Effector memory CD8-positive, alpha-beta T cell (primary cell): ENCODE measurements at regions not wholly inside any gene's neighbourhood (a gene's known extent, or its start where the extent isn't known, plus 50 kb on each side); places are given as distances from the start of the nearest gene placed in this dataset.
"Not testable (repeated sequence)": the region's sequence is repeated elsewhere in the genome, so short reads cannot be mapped to it uniquely, and the experiment has no call there.

Experiments
- ATAC-seq: fragments of 150-1000 bp; cut with Tn5 transposase; replicated peaks from 2 replicates; pipeline ENCODE4 v1.10.0; 2021; ENCODE audit warnings: mild to moderate bottlenecking, moderate library complexity
- DNase-seq, 3 experiments: peaks; one replicate each; pipeline ENCODE4 v3.0.0; 2021
- H3K27ac Mint-ChIP-seq, 2 donors: one replicate each; pipeline ENCODE4 v1.8.0; 2022; ENCODE audit warnings: mild to moderate bottlenecking in 2 of 2, mixed read lengths in 2 of 2, moderate library complexity in 2 of 2
- H3K27me3 Mint-ChIP-seq, 2 donors: one replicate each; pipeline ENCODE4 v1.8.0; 2022; ENCODE audit warnings: mixed read lengths in 2 of 2
- H3K36me3 Mint-ChIP-seq: one replicate; pipeline ENCODE4 v1.8.0; 2022; ENCODE audit warnings: mild to moderate bottlenecking, moderate library complexity, mixed read lengths; ENCODE audit not compliant: insufficient read depth
- H3K4me1 Mint-ChIP-seq, 2 donors: one replicate each; pipeline ENCODE4 v1.8.0; 2022; ENCODE audit warnings: low read depth in 2 of 2, mixed read lengths in 2 of 2
- H3K4me3 Mint-ChIP-seq, 2 donors: one replicate each; pipeline ENCODE4 v1.8.0; 2022; ENCODE audit warnings: mild to moderate bottlenecking in 2 of 2, mixed read lengths in 2 of 2, moderate library complexity in 2 of 2
- H3K9me3 Mint-ChIP-seq, 2 donors: one replicate each; pipeline ENCODE4 v1.8.0; 2022; ENCODE audit warnings: mixed read lengths in 2 of 2

DNA sequence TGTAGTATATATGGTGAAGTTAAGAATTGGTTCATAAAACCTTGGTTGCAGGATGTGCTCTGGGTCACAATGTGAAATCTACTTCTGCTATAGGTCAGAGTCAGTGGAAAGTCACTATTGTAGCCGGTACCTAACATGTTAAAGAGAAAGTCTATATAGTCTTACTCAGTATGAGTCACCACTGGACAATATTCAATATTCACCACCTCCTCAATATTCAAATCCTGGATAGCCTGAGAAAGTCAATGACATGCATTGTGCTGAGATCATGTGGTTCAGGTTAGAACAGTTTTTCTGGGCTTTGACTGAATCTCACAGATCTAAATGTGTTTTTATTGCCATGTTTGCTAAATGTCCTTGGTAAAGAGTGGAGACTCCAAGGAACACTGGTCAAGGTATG, 108.8 kb downstream of the HMHB1 start:
- H3K4me1 Mint-ChIP-seq = no peaks in the 10 kb centered on the region
- DNase-seq (no peak), ATAC-seq (no peak)

DNA sequence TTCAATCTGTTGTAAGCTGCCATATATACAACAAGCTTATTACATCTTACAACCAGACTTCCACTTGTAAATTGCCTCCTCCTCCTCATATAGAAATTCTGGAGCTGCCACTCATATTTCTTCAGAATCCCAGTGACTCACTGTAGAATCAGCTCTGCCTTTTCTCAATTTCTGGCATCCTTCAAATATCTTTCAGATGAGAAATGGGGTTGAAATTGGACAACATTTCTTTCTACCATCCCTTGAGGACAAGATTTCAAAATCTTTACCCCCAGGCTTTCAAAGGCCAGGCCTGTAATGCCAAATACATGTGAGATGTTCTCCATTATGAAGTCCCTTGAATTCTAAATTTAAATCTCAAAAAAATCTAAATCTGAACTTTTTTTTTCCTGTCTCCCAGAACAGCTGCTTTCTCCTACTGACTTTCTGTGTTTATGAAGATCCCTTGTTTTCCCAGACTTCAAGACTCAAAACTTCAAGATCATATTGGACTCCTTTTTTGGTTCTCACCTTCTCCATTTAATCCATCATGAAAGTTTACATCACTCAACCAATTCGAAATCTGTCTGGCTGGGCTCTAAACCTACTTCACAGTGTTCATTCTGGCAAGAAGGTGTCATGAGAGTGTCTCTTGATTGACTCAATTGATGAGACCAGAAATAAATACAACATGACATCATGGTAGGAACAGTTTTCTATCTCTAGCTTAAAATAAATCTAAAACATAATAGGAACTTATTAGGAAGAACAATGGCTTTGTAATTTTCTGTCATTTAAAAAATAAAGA, 109.8 kb downstream of the HMHB1 start:
- ATAC-seq = no peak
- DNase-seq = no peak
- Mint-ChIP-seq H3K36me3 (no peaks in the 10 kb centered on the region), H3K4me1 (no peaks in the 10 kb centered on the region), H3K9me3 (no peaks in the 10 kb centered on the region), H3K27ac (no peak overlapping the region), H3K4me3 (no peak overlapping the region), H3K27me3 (peaks cover 16% of the 10 kb centered on the region in 2 donors)

More for the DNA sequence above, 108.8 kb downstream of the HMHB1 start:
- no peaks in the 10 kb centered on the region for H3K9me3 Mint-ChIP-seq
- no peak overlapping the region for H3K27ac Mint-ChIP-seq
- H3K36me3 Mint-ChIP-seq = no peaks in the 10 kb centered on the region
- no peak overlapping the region for H3K4me3 Mint-ChIP-seq
- peaks cover 17 to 25% of the 10 kb centered on the region in 2 donors for H3K27me3 Mint-ChIP-seq

DNA sequence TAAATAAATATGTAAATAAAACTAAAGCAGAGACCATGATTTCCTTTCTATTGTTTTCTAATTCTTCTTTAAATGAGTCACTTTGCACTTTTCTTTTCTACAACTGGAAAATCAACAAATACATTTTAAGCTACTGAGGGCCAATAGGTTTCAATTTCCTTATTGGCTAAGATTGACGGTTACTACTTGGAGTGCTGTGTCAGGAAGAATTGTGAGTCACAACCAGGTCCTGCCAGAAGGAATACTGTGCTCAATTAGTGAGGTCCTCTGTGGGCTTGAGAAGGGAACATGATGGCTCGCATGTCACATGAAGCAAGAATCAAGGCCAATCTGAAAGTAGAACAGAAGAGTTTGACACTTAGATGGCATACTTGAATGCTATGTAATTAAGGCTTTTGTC, 110.8 kb downstream of the HMHB1 start:
- no peak for ATAC-seq
- Mint-ChIP-seq H3K4me3 (no peak overlapping the region), H3K27me3 (peaks cover 9 to 19% of the 10 kb centered on the region in 2 donors), H3K36me3 (no peaks in the 10 kb centered on the region), H3K9me3 (no peaks in the 10 kb centered on the region), H3K4me1 (no peaks in the 10 kb centered on the region), H3K27ac (no peak overlapping the region)
- DNase-seq = no peak

DNA sequence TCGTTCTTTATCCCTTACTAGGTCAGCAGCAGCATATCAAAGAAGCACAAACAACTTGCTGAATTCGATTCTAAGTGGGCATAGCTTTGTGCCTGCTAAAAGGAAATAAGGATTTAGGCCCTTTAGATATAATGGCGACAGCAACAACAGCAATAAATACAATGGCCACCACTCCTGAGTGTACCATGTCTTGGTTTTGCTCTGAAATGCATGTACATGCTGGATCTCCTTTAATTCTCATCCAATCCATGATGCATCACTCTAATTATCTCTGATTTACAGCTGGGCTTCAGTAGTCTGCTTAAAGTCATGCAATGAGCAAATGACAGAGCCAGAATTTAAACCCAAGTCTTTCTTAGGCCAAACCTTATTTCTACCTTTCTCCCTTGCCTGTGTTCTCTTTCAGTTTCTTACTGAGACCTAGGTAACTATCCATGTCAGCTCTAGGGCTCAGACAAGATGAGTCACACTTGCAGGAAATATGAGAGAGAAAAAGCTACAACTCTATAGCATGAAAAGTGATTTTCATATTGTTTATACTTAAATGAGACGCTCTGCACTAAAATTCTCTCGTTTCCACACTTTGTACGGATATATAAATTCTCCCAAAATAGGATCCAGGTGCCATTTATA, 111.8 kb downstream of the HMHB1 start:
- Mint-ChIP-seq H3K36me3 (no peaks in the 10 kb centered on the region), H3K4me3 (no peak overlapping the region), H3K4me1 (no peaks in the 10 kb centered on the region), H3K27ac (no peak overlapping the region), H3K27me3 (peaks cover 1 to 21% of the 10 kb centered on the region in 2 donors), H3K9me3 (no peaks in the 10 kb centered on the region)
- DNase-seq = no peak
- ATAC-seq = no peak

DNA sequence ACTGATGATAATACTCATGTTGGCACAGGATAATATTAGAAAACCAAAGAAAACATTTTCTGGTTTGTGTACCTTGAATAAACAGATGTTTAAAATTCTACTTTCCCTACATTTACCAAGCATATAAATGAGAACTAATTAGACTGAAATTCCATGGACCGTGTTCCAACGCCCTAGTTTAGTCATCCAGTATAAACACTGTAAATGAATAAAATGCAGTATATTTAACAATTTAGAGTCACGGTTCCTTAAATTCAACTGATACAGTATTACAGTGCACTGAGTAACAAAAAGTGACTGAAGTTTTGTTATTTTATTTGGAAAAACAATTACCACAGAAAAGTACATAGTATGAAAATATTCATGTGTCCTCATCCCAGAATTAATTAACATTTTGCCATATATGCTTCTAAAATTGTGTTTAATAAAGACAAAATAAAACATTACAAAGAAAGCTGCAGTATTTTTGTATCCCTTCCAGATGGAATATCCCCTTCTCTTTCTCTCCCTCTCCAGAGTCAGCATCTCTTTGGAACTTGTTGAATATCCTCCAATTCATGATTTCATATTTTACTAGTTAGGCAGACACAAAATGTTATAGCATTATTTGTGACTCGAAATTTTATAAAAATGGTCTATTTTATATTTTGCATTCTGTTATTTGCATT, 112.5 kb downstream of the HMHB1 start:
- no peak overlapping the region for H3K4me3 Mint-ChIP-seq
- peaks cover 0 to 17% of the 10 kb centered on the region in 2 donors for H3K27me3 Mint-ChIP-seq
- ATAC-seq (no peak), DNase-seq (no peak)
- H3K36me3 Mint-ChIP-seq = no peaks in the 10 kb centered on the region
- H3K27ac Mint-ChIP-seq = no peak overlapping the region
- no peaks in the 10 kb centered on the region for H3K9me3 Mint-ChIP-seq
- H3K4me1 Mint-ChIP-seq = no peaks in the 10 kb centered on the region

DNA sequence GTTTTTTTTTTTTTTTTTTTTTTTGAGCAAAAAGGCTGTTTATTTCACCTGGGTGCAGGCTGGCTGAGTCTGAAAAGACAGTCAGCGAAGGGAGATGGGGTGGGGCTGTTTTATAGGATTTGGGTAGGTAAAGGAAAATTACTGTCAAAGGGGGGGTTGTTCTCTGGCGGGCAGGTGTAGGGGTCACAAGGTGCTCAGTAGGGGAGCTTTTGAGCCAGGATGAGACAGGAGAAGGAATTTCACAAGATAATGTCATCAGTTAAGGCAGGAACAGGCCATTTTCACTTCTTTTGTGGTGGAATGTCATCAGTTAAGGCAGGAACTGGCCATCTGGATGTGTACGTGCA, 113.0 kb downstream of the HMHB1 start:
- H3K4me1 Mint-ChIP-seq, H3K27ac Mint-ChIP-seq, H3K36me3 Mint-ChIP-seq, H3K9me3 Mint-ChIP-seq, DNase-seq, ATAC-seq, H3K4me3 Mint-ChIP-seq: not testable (repeated sequence)
- peaks cover 0 to 17% of the 10 kb centered on the region in 2 donors for H3K27me3 Mint-ChIP-seq

DNA sequence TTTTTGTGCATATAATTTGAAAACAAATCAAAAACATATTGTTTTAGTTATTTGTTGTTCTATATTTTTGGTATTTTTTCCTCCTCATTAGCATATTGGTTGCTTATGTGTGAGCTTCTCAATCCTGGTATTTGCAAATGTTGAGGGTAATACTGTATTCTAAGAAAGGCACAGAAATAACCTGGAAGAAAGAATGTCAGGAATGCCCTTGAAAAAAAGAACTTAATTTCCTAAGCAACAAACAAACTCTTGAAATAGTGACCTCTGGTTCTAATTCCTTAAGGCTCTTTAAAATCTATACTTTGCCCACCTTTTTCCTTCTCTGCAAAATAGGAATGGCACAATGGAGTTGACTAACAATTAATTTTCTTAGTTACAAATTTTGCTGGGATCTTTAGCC, 117.5 kb downstream of the HMHB1 start:
- H3K9me3 Mint-ChIP-seq = peaks cover 0 to 10% of the 10 kb centered on the region in 2 donors
- H3K27ac Mint-ChIP-seq = no peak overlapping the region
- DNase-seq (no peak), ATAC-seq (no peak)
- H3K36me3 Mint-ChIP-seq = no peaks in the 10 kb centered on the region
- H3K27me3 Mint-ChIP-seq = peaks cover 30 to 45% of the 10 kb centered on the region in 2 donors
- H3K4me3 Mint-ChIP-seq = no peak overlapping the region
- H3K4me1 Mint-ChIP-seq = no peaks in the 10 kb centered on the region

DNA sequence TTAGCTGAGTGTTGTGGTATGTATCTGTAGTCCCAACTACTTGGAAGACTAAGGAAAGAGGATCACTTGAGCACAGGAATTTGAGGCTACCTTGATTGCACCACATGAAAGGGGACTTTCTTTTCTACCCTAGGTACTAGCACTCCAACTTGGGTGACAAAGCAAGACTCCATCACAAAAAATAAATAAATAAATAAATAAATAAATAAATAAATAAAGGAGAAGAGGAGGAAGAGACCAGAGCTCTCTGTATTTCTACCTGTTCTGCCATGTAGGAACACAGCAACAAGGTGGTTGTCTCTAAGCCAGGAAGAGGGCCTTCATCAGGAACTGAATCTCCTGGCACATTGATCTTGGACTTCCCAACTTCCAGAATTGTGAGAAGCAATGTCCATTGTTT, 118.6 kb downstream of the HMHB1 start:
- ATAC-seq (no peak), DNase-seq (no peak)
- Mint-ChIP-seq H3K4me3 (no peak overlapping the region), H3K36me3 (no peaks in the 10 kb centered on the region), H3K27ac (no peak overlapping the region), H3K27me3 (peaks cover 33 to 49% of the 10 kb centered on the region in 2 donors), H3K9me3 (peaks cover 2 to 12% of the 10 kb centered on the region in 2 donors), H3K4me1 (no peaks in the 10 kb centered on the region)

DNA sequence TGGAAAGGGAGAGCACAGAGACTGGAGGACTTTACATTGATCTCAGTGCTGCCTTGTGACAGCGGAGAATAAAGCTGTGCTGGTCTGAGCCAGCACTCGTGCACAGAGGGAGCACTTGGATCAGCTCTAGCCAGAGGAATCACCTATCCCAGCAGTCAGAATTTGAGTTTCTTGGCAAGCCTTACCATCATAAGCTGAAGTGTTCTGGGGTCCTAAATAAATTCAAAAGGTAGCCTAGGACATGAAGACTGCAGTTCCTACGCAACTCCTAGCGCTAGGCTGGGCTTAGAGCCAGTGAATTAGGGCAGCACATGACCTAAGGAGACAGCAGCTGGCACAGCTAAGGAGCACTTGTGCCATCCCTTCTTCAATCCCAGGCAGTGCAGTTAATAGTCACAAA, 119.5 kb downstream of the HMHB1 start:
- Mint-ChIP-seq H3K27ac (no peak overlapping the region), H3K4me3 (no peak overlapping the region), H3K4me1 (no peaks in the 10 kb centered on the region), H3K27me3 (peaks cover 39 to 52% of the 10 kb centered on the region in 2 donors), H3K9me3 (peaks cover 2 to 12% of the 10 kb centered on the region in 2 donors), H3K36me3 (no peaks in the 10 kb centered on the region)
- ATAC-seq = no peak
- no peak for DNase-seq

DNA sequence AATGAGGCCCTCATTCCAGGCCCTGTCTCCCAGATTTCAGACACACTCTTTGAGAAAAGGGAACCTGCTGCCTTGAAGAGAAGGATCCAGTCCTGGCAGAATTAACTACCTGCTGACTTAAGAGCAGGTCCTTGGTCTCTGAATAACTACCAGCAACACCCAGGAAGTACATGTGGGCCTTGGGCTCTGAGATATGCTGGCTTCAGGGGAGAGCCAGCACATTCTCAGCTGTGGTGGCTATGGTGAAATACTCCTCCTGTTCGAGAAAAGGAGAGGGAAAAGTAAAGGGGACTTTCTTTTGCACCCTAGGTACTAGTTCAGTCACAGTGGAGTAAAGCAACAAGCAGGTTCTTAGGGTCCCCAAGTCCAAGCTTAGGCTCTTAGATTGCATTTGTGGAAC, 120.0 kb downstream of the HMHB1 start:
- Mint-ChIP-seq H3K9me3 (peaks cover 2 to 12% of the 10 kb centered on the region in 2 donors), H3K4me1 (no peaks in the 10 kb centered on the region), H3K27ac (no peak overlapping the region), H3K4me3 (no peak overlapping the region), H3K27me3 (peaks cover 39 to 55% of the 10 kb centered on the region in 2 donors), H3K36me3 (no peaks in the 10 kb centered on the region)
- DNase-seq (no peak), ATAC-seq (no peak)

DNA sequence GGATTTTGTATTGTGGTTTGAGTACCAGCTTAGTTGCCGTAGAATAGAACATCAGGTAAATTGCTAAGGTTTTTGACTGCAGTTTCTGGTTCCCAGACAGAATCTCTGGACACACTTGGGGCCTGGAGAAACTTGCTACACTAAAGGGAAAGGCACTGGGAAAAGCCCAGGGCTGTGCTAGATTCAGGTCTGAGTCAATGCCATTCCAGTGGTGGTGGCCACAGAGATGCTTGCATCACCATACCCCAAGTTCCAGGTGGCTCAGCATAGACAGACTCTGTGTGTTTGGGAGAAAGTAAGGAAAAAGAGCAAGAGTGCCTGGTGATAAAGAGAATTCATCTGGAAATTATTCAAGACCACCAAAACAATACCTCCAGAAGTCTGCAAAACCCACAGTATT, 120.6 kb downstream of the HMHB1 start:
- H3K27ac Mint-ChIP-seq = no peak overlapping the region
- ATAC-seq = no peak
- DNase-seq = no peak
- H3K9me3 Mint-ChIP-seq = peaks cover 2 to 12% of the 10 kb centered on the region in 2 donors
- H3K4me1 Mint-ChIP-seq = no peaks in the 10 kb centered on the region
- H3K27me3 Mint-ChIP-seq = peaks cover 39 to 54% of the 10 kb centered on the region in 2 donors
- no peak overlapping the region for H3K4me3 Mint-ChIP-seq
- H3K36me3 Mint-ChIP-seq = no peaks in the 10 kb centered on the region

DNA sequence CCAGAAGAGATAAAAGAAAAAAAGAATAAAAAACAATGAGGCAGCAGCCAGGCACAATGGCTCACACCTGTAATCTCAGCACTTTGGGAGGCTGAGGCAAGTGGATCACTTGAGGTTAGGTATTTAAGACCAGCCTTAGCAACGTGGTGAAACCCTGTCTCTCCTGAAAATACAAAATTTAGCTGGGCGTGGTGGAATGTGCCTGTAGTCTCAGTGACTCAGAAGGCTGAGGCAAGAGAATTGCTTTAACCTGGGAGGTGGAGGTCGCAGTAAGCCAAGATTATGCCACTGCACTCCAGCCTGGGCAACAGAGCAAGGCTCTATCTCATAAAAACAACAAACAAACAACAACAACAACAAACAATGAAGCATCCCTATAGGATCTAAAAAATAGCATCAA, 121.5 kb downstream of the HMHB1 start:
- Mint-ChIP-seq H3K27me3 (peaks cover 39 to 46% of the 10 kb centered on the region in 2 donors), H3K36me3 (no peaks in the 10 kb centered on the region), H3K27ac (no peak overlapping the region), H3K4me3 (no peak overlapping the region), H3K9me3 (peaks cover 2 to 12% of the 10 kb centered on the region in 2 donors), H3K4me1 (no peaks in the 10 kb centered on the region)
- no peak for ATAC-seq
- DNase-seq = no peak

DNA sequence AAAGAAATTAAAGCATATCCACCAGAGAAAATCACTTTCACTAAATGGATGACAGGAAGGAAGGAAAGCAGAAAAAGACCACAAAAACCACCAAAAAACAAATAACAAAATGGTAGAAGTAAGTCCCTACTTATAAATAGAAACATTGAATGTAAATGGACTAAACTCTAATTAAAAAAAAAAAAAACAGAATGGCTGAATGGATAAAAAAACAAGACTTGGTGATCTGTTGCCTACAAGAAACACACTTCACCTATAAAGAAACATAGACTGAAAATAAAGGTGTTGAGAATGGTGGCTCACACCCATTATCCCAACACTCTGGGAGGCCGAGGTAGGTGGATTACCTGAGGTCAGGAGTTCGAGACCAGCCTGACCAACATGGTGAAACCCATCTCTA, 122.9 kb downstream of the HMHB1 start:
- no peaks in the 10 kb centered on the region for H3K4me1 Mint-ChIP-seq
- peaks cover 39 to 44% of the 10 kb centered on the region in 2 donors for H3K27me3 Mint-ChIP-seq
- peaks cover 2 to 12% of the 10 kb centered on the region in 2 donors for H3K9me3 Mint-ChIP-seq
- no peak overlapping the region for H3K27ac Mint-ChIP-seq
- H3K4me3 Mint-ChIP-seq = no peak overlapping the region
- ATAC-seq = no peak
- no peak for DNase-seq
- H3K36me3 Mint-ChIP-seq = no peaks in the 10 kb centered on the region

DNA sequence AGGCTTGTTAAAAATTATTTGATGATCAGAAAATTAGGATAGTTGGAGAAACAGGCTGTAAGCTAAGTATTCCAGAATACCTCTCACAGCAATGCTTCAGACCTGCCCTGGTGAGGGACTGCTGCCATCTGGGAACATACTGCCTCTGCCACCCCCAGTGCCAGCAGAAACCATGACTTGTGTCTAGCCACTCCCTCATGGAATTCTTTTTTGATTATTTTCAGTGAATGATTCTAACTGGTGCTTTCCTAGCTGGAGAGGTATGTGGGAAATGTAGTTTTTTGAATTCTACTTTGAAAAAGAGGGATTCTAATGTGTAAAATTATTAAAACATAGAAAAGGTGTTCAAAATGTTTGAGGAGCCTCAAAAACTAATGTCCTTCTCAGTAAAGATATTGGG, 126.3 kb downstream of the HMHB1 start:
- peaks cover 2 to 12% of the 10 kb centered on the region in 2 donors for H3K9me3 Mint-ChIP-seq
- H3K36me3 Mint-ChIP-seq = no peaks in the 10 kb centered on the region
- no peak overlapping the region for H3K4me3 Mint-ChIP-seq
- H3K27me3 Mint-ChIP-seq = peaks cover 20 to 28% of the 10 kb centered on the region in 2 donors
- H3K27ac Mint-ChIP-seq = no peak overlapping the region
- no peaks in the 10 kb centered on the region for H3K4me1 Mint-ChIP-seq
- DNase-seq (no peak), ATAC-seq (no peak)
